GM20000 (cell line): ENCODE measurements at regions not wholly inside any gene's neighbourhood (a gene's known extent, or its start where the extent isn't known, plus 50 kb on each side); places are given as distances from the start of the nearest gene placed in this dataset.
"Not testable (repeated sequence)": the region's sequence is repeated elsewhere in the genome, so short reads cannot be mapped to it uniquely, and the experiment has no call there.

Source experiments
- DNase-seq: peaks from one replicate; pipeline ENCODE4 v3.0.0; 2012; ENCODE audit warnings: low spot score
- CTCF ChIP-seq: IDR thresholded peaks from 2 replicates; pipeline ENCODE4 v1.5.1; 2012; ENCODE audit warnings: mild to moderate bottlenecking, control low read depth; ENCODE audit errors: extremely low read depth, missing control alignments

GRCh38 chr5:172508471-172509404 lies 54.4 kb upstream of the SH3PXD2B start:
- TF ChIP-seq CTCF = no peak
- no peak for DNase-seq

- DNase-seq = not testable (repeated sequence)
These were observed 53.2 kb upstream of the SH3PXD2B start for GRCh38 chr5:172507485-172507884.

- no peak for DNase-seq
- TF ChIP-seq CTCF = no peak
These were observed 52.6 kb upstream of the SH3PXD2B start for GRCh38 chr5:172506921-172507320.

GRCh38 chr5:172506251-172506650 lies 51.9 kb upstream of the SH3PXD2B start:
- TF ChIP-seq CTCF = no peak

GRCh38 chr5:172505845-172506244 lies 51.5 kb upstream of the SH3PXD2B start:
- no peak for DNase-seq
- no peak for TF ChIP-seq CTCF

More at GRCh38 chr5:172506251-172506650, 51.9 kb upstream of the SH3PXD2B start:
- no peak for DNase-seq

- no peak for DNase-seq
- TF ChIP-seq CTCF = no peak
These were observed 51.1 kb upstream of the SH3PXD2B start for GRCh38 chr5:172505403-172505759.

- no peak for DNase-seq
- no peak for TF ChIP-seq CTCF
These were observed 50.5 kb upstream of the SH3PXD2B start for GRCh38 chr5:172504701-172505402.
